Aorta (tissue), 5 donors: ENCODE measurements at regions not wholly inside any gene's neighbourhood (a gene's known extent, or its start where the extent isn't known, plus 50 kb on each side); places are given as distances from the start of the nearest gene placed in this dataset.
"Not testable (repeated sequence)": the region's sequence is repeated elsewhere in the genome, so short reads cannot be mapped to it uniquely, and the experiment has no call there.

Experiments used
- ATAC-seq: fragments of 200-7000 bp; cut with Tn5 transposase; one replicate; pipeline ENCODE4 v1.9.1; 2022; ENCODE audit warnings: moderate library complexity; ENCODE audit not compliant: low FRiP score
- DNase-seq, 2 donors: peaks; one replicate each; pipeline ENCODE4 v3.0.0-alpha.2; 2020
- H3K27ac ChIP-seq, 2 donors: one replicate each; pipeline ENCODE4 v1.5.1; 2013; ENCODE audit warnings: low read length in 2 of 2, mild to moderate bottlenecking in 2 of 2, moderate library complexity in 2 of 2, control low read depth in 1 of 2, inconsistent platforms in 1 of 2, low read depth in 1 of 2
- H3K27me3 ChIP-seq, 2 donors: one replicate each; pipeline ENCODE4 v1.6.1; 2013; ENCODE audit warnings: control low read depth in 1 of 2, low read length in 1 of 2, mild to moderate bottlenecking in 1 of 2, moderate library complexity in 1 of 2; ENCODE audit not compliant: insufficient read depth in 2 of 2, control insufficient read depth in 1 of 2
- H3K36me3 ChIP-seq, 2 donors: one replicate each; pipeline ENCODE4 v1.6.1; 2013; ENCODE audit warnings: control low read depth in 1 of 2, low read length in 1 of 2, mild to moderate bottlenecking in 1 of 2; ENCODE audit not compliant: insufficient read depth in 2 of 2, control insufficient read depth in 1 of 2
- H3K4me1 ChIP-seq, 2 donors: one replicate each; pipeline ENCODE4 v1.6.1; 2013; ENCODE audit warnings: low read length in 2 of 2, control low read depth in 1 of 2, mild to moderate bottlenecking in 1 of 2, moderate library complexity in 1 of 2; ENCODE audit not compliant: insufficient read depth in 2 of 2, control insufficient read depth in 1 of 2
- H3K4me3 ChIP-seq, 2 donors: one replicate each; pipeline ENCODE4 v1.5.1; 2013; ENCODE audit warnings: low read length in 2 of 2, control low read depth in 1 of 2, mild to moderate bottlenecking in 1 of 2
- H3K9me3 ChIP-seq: one replicate; pipeline ENCODE4 v1.6.1; 2013; ENCODE audit warnings: mild to moderate bottlenecking, low read length; ENCODE audit not compliant: control insufficient read depth
- WGBS, 2 donors: extraction: QIAGEN DNeasy Blood & Tissue Kit; methylation state at CpG; one replicate each; pipeline ENCODE4 v1.1.7; 2013; 5-methylcytosine and 5-hydroxymethylcytosine counted together
- intact Hi-C, 2 donors: fragments of 100-400 bp; cut with DNase I; formaldehyde crosslinking; loops; one replicate each; pipeline versions ENCODE4 v1.14.2 to v1.15.0; 2022
- donor health status: healthy with polysubstance abuse.
- donor health status: Bipolar disorder and iron deficiency.
- donor health status: DM: no; HTN: no; CAD: no.
- donor health status: DM: no; HTN: no; CAD: no.
- donor health status: DM: yes; HTN: yes; CAD: no.

DNA sequence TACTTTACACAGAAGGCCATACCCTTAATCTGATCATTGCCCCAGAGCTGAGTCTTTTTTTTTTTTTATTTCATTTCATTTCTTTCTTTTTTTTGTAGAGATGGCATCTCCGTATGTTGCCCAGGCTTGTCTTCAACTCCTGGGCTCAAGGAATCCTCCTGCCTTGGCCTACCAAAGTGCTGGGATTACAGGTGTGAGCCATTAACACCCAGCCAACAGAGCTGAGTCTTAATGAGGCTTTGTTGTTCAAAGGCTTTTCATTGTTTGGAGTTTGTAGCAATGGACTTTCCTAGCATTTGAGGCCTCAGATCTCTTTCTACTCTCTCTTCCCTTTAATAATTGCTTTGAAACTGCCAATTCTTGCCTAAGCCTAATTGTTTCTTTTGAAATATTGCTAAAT lies 176.5 kb upstream of the FBN2 start:
- H3K36me3 ChIP-seq, result no peaks in the 10 kb centered on the region
- no peak overlapping the region for H3K27ac ChIP-seq
- H3K4me1 ChIP-seq, result peaks cover 0 to 3% of the 10 kb centered on the region in 2 donors
- whole genome bisulfite sequencing, 2 donors, result 97 to 100% methylated on average over 1 of the region's 1 CpG
- ATAC-seq (no peak), DNase-seq (no peak)
- H3K27me3 ChIP-seq, result no peaks in the 10 kb centered on the region
- intact Hi-C loops, result no loop called here
- H3K4me3 ChIP-seq, result no peak overlapping the region
- H3K9me3 ChIP-seq, result no peaks in the 10 kb centered on the region

GRCh38 chr5:128722551-128722950 lies 184.5 kb upstream of the FBN2 start:
- intact Hi-C loops, result no loop called here
- H3K36me3 ChIP-seq, result no peaks in the 10 kb centered on the region
- no peaks in the 10 kb centered on the region for H3K4me1 ChIP-seq
- H3K27ac ChIP-seq, result no peak overlapping the region
- peaks cover 2% of the 10 kb centered on the region for H3K9me3 ChIP-seq
- H3K4me3 ChIP-seq, result no peak overlapping the region
- ATAC-seq (no peak), DNase-seq (no peak)
- H3K27me3 ChIP-seq, result no peaks in the 10 kb centered on the region
- WGBS, 2 donors, result 81 to 86% methylated on average over 1 of the region's 1 CpG

GRCh38 chr5:128730021-128730420 lies 192.0 kb upstream of the FBN2 start:
- H3K4me3 ChIP-seq, H3K9me3 ChIP-seq, H3K27me3 ChIP-seq, H3K4me1 ChIP-seq, H3K27ac ChIP-seq, DNase-seq, H3K36me3 ChIP-seq, intact Hi-C loops, ATAC-seq: not testable (repeated sequence)
- WGBS, 2 donors, result 73% methylated on average over 2 of the region's 2 CpGs

GRCh38 chr5:128735656-128736055 lies 197.6 kb upstream of the FBN2 start:
- H3K4me1 ChIP-seq, H3K27me3 ChIP-seq, H3K9me3 ChIP-seq, H3K36me3 ChIP-seq, intact Hi-C loops, H3K27ac ChIP-seq, H3K4me3 ChIP-seq, ATAC-seq, DNase-seq: not testable (repeated sequence)
- WGBS, 2 donors, result 96 to 98% methylated on average over 4 of the region's 4 CpGs

- H3K27ac ChIP-seq, result no peak overlapping the region
- ATAC-seq (peak; percentile 60), DNase-seq (no peak)
- no peaks in the 10 kb centered on the region for H3K9me3 ChIP-seq
- intact Hi-C loops, result no loop called here
- no peaks in the 10 kb centered on the region for H3K4me1 ChIP-seq
- no peak overlapping the region for H3K4me3 ChIP-seq
- 35 to 49% methylated on average over 1 of the region's 1 CpG for WGBS, 2 donors
- H3K36me3 ChIP-seq, result no peaks in the 10 kb centered on the region
- H3K27me3 ChIP-seq, result no peaks in the 10 kb centered on the region
Measured at GRCh38 chr5:128736553-128736952, 198.5 kb upstream of the FBN2 start.

GRCh38 chr5:128749136-128749898 lies 211.3 kb upstream of the FBN2 start:
- Histone ChIP-seq H3K27ac (no peak overlapping the region), H3K4me3 (no peak overlapping the region), H3K27me3 (no peaks in the 10 kb centered on the region), H3K4me1 (peaks cover 0 to 3% of the 10 kb centered on the region in 2 donors), H3K36me3 (no peaks in the 10 kb centered on the region), H3K9me3 (no peaks in the 10 kb centered on the region)
- no peak for ATAC-seq
- DNase-seq, result no peak
- intact Hi-C loops, result no loop called here
- WGBS, 2 donors, result 5 to 7% methylated on average over 11 of the region's 11 CpGs

GRCh38 chr5:128750155-128750554 lies 212.1 kb upstream of the FBN2 start:
- no peaks in the 10 kb centered on the region for H3K27me3 ChIP-seq
- no peak overlapping the region for H3K27ac ChIP-seq
- intact Hi-C loops, result no loop called here
- H3K4me3 ChIP-seq, result no peak overlapping the region
- 37 to 48% methylated on average over 1 of the region's 1 CpG for WGBS, 2 donors
- no peaks in the 10 kb centered on the region for H3K9me3 ChIP-seq
- ATAC-seq (peak; percentile 54), DNase-seq (no peak)
- H3K36me3 ChIP-seq, result no peaks in the 10 kb centered on the region
- H3K4me1 ChIP-seq, result peaks cover 0 to 3% of the 10 kb centered on the region in 2 donors

DNA sequence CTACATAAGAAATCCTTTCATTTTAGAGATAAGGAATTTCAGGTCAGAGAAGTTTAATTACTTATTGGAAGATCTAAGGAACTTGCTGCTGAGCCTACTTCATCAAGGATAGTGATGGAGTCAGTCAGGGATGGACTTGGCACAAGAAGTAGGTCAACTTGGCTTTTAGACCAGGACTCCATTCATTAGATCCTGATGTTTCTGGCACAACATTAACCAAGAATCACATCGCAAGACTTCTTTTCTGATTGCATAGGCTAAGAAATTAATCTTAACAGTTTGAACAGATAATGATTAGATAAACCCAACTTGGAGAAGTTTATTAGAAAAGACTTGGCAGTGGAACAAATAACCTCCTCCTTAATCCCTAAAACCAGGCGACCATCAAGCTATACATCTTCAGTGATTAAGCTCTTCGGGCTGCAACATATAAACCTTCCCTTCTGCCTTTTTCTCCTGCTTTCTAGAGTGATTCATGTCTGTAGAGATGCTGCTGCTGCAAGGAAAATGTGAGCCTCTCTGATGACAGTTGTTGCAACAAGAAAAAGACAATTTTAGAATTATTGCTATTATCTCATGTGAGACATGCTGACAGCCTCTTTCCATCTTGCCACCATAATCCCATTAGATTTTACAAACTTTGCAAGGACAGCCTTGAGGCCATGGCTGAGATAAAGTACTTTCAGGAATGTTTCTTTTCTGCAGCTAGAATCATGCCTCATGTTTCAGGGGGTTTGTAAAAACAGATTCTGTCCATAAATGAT lies 207.9 kb upstream of the SLC27A6 start:
- intact Hi-C loops, result no loop called here
- no peak overlapping the region for H3K4me3 ChIP-seq

More for the DNA sequence above, 207.9 kb upstream of the SLC27A6 start:
- Histone ChIP-seq H3K4me1 (no peaks in the 10 kb centered on the region), H3K36me3 (no peaks in the 10 kb centered on the region), H3K27ac (no peak overlapping the region), H3K9me3 (no peaks in the 10 kb centered on the region), H3K27me3 (no peaks in the 10 kb centered on the region)
- 78 to 82% methylated on average over 3 of the region's 3 CpGs for WGBS, 2 donors
- DNase-seq (no peak), ATAC-seq (no peak)
